HepG2 (cell line): ENCODE measurements at regions not wholly inside any gene's neighbourhood (a gene's known extent, or its start where the extent isn't known, plus 50 kb on each side); places are given as distances from the start of the nearest gene placed in this dataset.

Source experiments
- CCDC6 ChIP-seq: sonication (generic); formaldehyde crosslinking; IDR thresholded peaks from 2 replicates; pipeline ENCODE4 v1.8.1; 2022; ENCODE audit warnings: mild to moderate bottlenecking, missing genetic modification reagents, moderate library complexity
- CHD2 ChIP-seq: IDR thresholded peaks from 2 replicates; pipeline ENCODE4 v1.6.1; 2011; ENCODE audit warnings: low read depth, low read length, improper control_type of control experiment
- FLYWCH1 ChIP-seq: sonication (generic); formaldehyde crosslinking; IDR thresholded peaks from 2 replicates; pipeline ENCODE4 v1.8.1; 2023; ENCODE audit warnings: mild to moderate bottlenecking, missing genetic modification reagents
- GATAD1 ChIP-seq: IDR thresholded peaks from 2 replicates; pipeline ENCODE4 v1.6.1; 2016; ENCODE audit warnings: missing genetic modification reagents, missing compliant biosample characterization
- HOXA9 ChIP-seq: sonication (generic); formaldehyde crosslinking; IDR thresholded peaks from 2 replicates; pipeline ENCODE4 v1.8.1; 2022; ENCODE audit warnings: missing genetic modification reagents, mild to moderate bottlenecking, moderate library complexity, borderline replicate concordance
- IRF2 ChIP-seq: IDR thresholded peaks from 2 replicates; pipeline ENCODE4 v1.6.1; 2018; ENCODE audit warnings: missing genetic modification reagents, missing compliant biosample characterization
- MTF1 ChIP-seq: sonication (generic); formaldehyde crosslinking; IDR thresholded peaks from 2 replicates; pipeline ENCODE4 v1.5.0; 2020; ENCODE audit warnings: missing genetic modification reagents
- NFKB2 ChIP-seq: sonication (generic); formaldehyde crosslinking; IDR thresholded peaks from 2 replicates; pipeline ENCODE4 v1.4.0; 2020; ENCODE audit warnings: missing genetic modification reagents, borderline replicate concordance
- NR2F1 ChIP-seq, 2 experiments: fragments of 450-650 bp in 1 of 2; formaldehyde crosslinking in 1 of 2; IDR thresholded peaks; 2 replicates each; pipeline versions ENCODE4 v1.5.0 to v1.6.1; 2016 to 2020; ENCODE audit warnings: mild to moderate bottlenecking in 1 of 2, missing compliant biosample characterization in 1 of 2, missing genetic modification reagents in 1 of 2, moderate library complexity in 1 of 2
- PHF8 ChIP-seq: sonication (generic); formaldehyde crosslinking; IDR thresholded peaks from 2 replicates; pipeline ENCODE4 v1.5.0; 2020; ENCODE audit warnings: missing genetic modification reagents
- PRMT3 ChIP-seq: sonication (generic); formaldehyde crosslinking; IDR thresholded peaks from 2 replicates; pipeline ENCODE4 v1.8.1; 2022; ENCODE audit warnings: low read depth, mild to moderate bottlenecking, moderate library complexity, missing genetic modification reagents, borderline replicate concordance
- U2AF1 ChIP-seq: fragments of 200-400 bp; formaldehyde crosslinking; optimal IDR thresholded peaks from 2 replicates; pipeline ENCODE3; 2017; ENCODE audit warnings: mild to moderate bottlenecking, low read depth, low read length
- ZKSCAN5 ChIP-seq: sonication (generic); formaldehyde crosslinking; IDR thresholded peaks from 2 replicates; pipeline ENCODE4 v1.5.1; 2020; ENCODE audit warnings: mild to moderate bottlenecking, missing genetic modification reagents
- ZNF205 ChIP-seq: IDR thresholded peaks from 2 replicates; pipeline ENCODE4 v1.6.1; 2018; ENCODE audit warnings: missing biosample characterization, missing genetic modification reagents
- ZNF260 ChIP-seq: sonication (generic); formaldehyde crosslinking; IDR thresholded peaks from 2 replicates; pipeline ENCODE4 v1.4.0; 2020; ENCODE audit warnings: missing genetic modification reagents, low read depth, mild to moderate bottlenecking, borderline replicate concordance
- ZNF335 ChIP-seq: sonication (generic); formaldehyde crosslinking; IDR thresholded peaks from 2 replicates; pipeline ENCODE4 v1.4.0; 2020; ENCODE audit warnings: missing genetic modification reagents
- ZNF337 ChIP-seq: sonication (generic); formaldehyde crosslinking; IDR thresholded peaks from 2 replicates; pipeline ENCODE4 v1.5.1; 2020; ENCODE audit warnings: missing genetic modification reagents, low read depth, mild to moderate bottlenecking, borderline replicate concordance
- ZNF367 ChIP-seq: sonication (generic); formaldehyde crosslinking; IDR thresholded peaks from 2 replicates; pipeline ENCODE4 v1.4.0; 2020; ENCODE audit warnings: missing genetic modification reagents, borderline replicate concordance
- ZNF569 ChIP-seq: sonication (generic); formaldehyde crosslinking; IDR thresholded peaks from 2 replicates; pipeline ENCODE4 v1.5.0; 2020; ENCODE audit warnings: mild to moderate bottlenecking, missing genetic modification reagents, moderate library complexity, borderline replicate concordance
- ZNF589 ChIP-seq: sonication (generic); formaldehyde crosslinking; conservative IDR thresholded peaks from 2 replicates; pipeline ENCODE4 v1.8.0; 2022; ENCODE audit warnings: mild to moderate bottlenecking, moderate library complexity, missing genetic modification reagents
- ZNF768 ChIP-seq: sonication (generic); formaldehyde crosslinking; IDR thresholded peaks from 2 replicates; pipeline ENCODE4 v1.4.0; 2020; ENCODE audit warnings: missing genetic modification reagents
- ZNF782 ChIP-seq: sonication (generic); formaldehyde crosslinking; IDR thresholded peaks from 2 replicates; pipeline ENCODE4 v1.4.0; 2020; ENCODE audit warnings: missing genetic modification reagents, mild to moderate bottlenecking, borderline replicate concordance
- TF ChIP-seq, protein P1 (sequence below): sonication (generic); formaldehyde crosslinking; IDR thresholded peaks from 2 replicates; pipeline ENCODE4 v1.5.0; 2020; ENCODE audit warnings: missing genetic modification reagents, mild to moderate bottlenecking, borderline replicate concordance
- TF ChIP-seq, protein P2 (sequence below): sonication (generic); formaldehyde crosslinking; IDR thresholded peaks from 2 replicates; pipeline ENCODE4 v1.9.0; 2022; ENCODE audit warnings: missing genetic modification reagents, mild to moderate bottlenecking, borderline replicate concordance
- TF ChIP-seq, protein P3 (sequence below): sonication (generic); formaldehyde crosslinking; IDR thresholded peaks from 2 replicates; pipeline ENCODE4 v1.5.0; 2020; ENCODE audit warnings: mild to moderate bottlenecking, low read depth, missing genetic modification reagents, borderline replicate concordance
- TF ChIP-seq, protein P4 (sequence below): sonication (generic); formaldehyde crosslinking; IDR thresholded peaks from 2 replicates; pipeline ENCODE4 v1.8.1; 2022; ENCODE audit warnings: mild to moderate bottlenecking, missing genetic modification reagents
- TF ChIP-seq, protein P5 (sequence below): sonication (generic); formaldehyde crosslinking; IDR thresholded peaks from 2 replicates; pipeline ENCODE4 v1.5.1; 2020; ENCODE audit warnings: missing genetic modification reagents, mild to moderate bottlenecking, borderline replicate concordance

DNA sequence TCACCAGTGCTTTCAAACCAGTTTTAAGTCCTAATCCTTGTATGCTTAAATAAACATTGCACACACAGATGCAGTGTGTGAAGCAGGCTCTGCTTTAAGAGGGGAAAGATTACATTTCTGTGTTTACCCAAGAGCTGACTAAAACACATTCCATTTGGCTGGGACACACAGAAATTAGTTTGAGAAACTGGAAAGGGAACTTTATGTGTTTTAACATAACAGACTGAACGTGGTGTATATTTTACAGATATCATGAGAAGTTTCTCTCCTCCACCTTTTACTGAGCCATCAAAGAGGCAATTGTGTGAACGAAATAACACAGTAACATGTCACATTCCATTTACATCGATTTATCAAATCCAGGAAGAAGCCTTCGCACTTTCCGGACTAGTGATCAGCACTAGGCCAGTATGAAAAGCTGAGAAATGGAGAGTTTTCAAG is 121.8 kb downstream of the MAIP1 start (continued):
- no peak for TF ChIP-seq MTF1 (CRISPR knock-in tag)
- TF ChIP-seq GATAD1 = peak; percentile 26; the same call in 1 of the 2 replicates
- 0 out of 4 replicates have a peak, but pooled peaks of 1 of the 2 experiments have one; percentile 12 for TF ChIP-seq NR2F1 (CRISPR knock-in tag; IDR thresholded peaks at IDR 0.05)
- TF ChIP-seq, protein P1, sequence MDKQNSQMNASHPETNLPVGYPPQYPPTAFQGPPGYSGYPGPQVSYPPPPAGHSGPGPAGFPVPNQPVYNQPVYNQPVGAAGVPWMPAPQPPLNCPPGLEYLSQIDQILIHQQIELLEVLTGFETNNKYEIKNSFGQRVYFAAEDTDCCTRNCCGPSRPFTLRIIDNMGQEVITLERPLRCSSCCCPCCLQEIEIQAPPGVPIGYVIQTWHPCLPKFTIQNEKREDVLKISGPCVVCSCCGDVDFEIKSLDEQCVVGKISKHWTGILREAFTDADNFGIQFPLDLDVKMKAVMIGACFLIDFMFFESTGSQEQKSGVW (CRISPR knock-in tag) = no peak
- TF ChIP-seq, protein P2, sequence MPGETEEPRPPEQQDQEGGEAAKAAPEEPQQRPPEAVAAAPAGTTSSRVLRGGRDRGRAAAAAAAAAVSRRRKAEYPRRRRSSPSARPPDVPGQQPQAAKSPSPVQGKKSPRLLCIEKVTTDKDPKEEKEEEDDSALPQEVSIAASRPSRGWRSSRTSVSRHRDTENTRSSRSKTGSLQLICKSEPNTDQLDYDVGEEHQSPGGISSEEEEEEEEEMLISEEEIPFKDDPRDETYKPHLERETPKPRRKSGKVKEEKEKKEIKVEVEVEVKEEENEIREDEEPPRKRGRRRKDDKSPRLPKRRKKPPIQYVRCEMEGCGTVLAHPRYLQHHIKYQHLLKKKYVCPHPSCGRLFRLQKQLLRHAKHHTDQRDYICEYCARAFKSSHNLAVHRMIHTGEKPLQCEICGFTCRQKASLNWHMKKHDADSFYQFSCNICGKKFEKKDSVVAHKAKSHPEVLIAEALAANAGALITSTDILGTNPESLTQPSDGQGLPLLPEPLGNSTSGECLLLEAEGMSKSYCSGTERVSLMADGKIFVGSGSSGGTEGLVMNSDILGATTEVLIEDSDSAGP (CRISPR knock-in tag) = no peak
- TF ChIP-seq HOXA9 (CRISPR knock-in tag) = no peak
- no peak for TF ChIP-seq ZNF205 (CRISPR knock-in tag)
- TF ChIP-seq ZNF589 (CRISPR knock-in tag) = no peak
- no peak for TF ChIP-seq CHD2
- TF ChIP-seq, protein P3, sequence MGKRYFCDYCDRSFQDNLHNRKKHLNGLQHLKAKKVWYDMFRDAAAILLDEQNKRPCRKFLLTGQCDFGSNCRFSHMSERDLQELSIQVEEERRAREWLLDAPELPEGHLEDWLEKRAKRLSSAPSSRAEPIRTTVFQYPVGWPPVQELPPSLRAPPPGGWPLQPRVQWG = no peak
- no peak for TF ChIP-seq ZNF260 (CRISPR knock-in tag)
- no peak for TF ChIP-seq ZKSCAN5 (CRISPR knock-in tag)
- no peak for TF ChIP-seq CCDC6
- no peak for TF ChIP-seq U2AF1
- no peak for TF ChIP-seq ZNF768 (CRISPR knock-in tag)
- no peak for TF ChIP-seq PRMT3 (CRISPR knock-in tag)
- TF ChIP-seq ZNF335 = no peak
- no peak for TF ChIP-seq ZNF782 (CRISPR knock-in tag)
- TF ChIP-seq ZNF569 (CRISPR knock-in tag) = no peak
- TF ChIP-seq, protein P4, sequence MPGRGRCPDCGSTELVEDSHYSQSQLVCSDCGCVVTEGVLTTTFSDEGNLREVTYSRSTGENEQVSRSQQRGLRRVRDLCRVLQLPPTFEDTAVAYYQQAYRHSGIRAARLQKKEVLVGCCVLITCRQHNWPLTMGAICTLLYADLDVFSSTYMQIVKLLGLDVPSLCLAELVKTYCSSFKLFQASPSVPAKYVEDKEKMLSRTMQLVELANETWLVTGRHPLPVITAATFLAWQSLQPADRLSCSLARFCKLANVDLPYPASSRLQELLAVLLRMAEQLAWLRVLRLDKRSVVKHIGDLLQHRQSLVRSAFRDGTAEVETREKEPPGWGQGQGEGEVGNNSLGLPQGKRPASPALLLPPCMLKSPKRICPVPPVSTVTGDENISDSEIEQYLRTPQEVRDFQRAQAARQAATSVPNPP (CRISPR knock-in tag) = 0 out of 2 replicates have a peak, but pooled peaks have one; percentile 44
- TF ChIP-seq, protein P5, sequence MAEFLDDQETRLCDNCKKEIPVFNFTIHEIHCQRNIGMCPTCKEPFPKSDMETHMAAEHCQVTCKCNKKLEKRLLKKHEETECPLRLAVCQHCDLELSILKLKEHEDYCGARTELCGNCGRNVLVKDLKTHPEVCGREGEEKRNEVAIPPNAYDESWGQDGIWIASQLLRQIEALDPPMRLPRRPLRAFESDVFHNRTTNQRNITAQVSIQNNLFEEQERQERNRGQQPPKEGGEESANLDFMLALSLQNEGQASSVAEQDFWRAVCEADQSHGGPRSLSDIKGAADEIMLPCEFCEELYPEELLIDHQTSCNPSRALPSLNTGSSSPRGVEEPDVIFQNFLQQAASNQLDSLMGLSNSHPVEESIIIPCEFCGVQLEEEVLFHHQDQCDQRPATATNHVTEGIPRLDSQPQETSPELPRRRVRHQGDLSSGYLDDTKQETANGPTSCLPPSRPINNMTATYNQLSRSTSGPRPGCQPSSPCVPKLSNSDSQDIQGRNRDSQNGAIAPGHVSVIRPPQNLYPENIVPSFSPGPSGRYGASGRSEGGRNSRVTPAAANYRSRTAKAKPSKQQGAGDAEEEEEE (CRISPR knock-in tag) = no peak
- no peak for TF ChIP-seq PHF8
- peak; percentile 64; the same call in 1 of the 2 replicates for TF ChIP-seq IRF2 (CRISPR knock-in tag)
- TF ChIP-seq ZNF367 = no peak
- TF ChIP-seq FLYWCH1 (CRISPR knock-in tag) = no peak
- no peak for TF ChIP-seq ZNF337 (CRISPR knock-in tag)
- no peak for TF ChIP-seq NFKB2 (CRISPR knock-in tag)
